ENCODE measurements at regions not wholly inside any gene's neighbourhood (a gene's known extent, or its start where the extent isn't known, plus 50 kb on each side); places are given as distances from the start of the nearest gene placed in this dataset.
"Not testable (repeated sequence)": the region's sequence is repeated elsewhere in the genome, so short reads cannot be mapped to it uniquely, and the experiment has no call there.

GRCh38 chr17:51472670-51473205, 212.4 kb downstream of the UTP18 start:
- ATAC-seq = no peak
- DNase-seq = no peak
- intact Hi-C loops (cut with DNase I) = no loop called here

- DNase-seq (no peak), ATAC-seq (no peak)
- intact Hi-C loops (cut with DNase I) = no loop called here
These were observed 214.4 kb downstream of the UTP18 start for GRCh38 chr17:51474764-51475163.

- intact Hi-C loops (cut with DNase I) = no loop called here
- no peak for ATAC-seq
These were observed 215.4 kb downstream of the UTP18 start for GRCh38 chr17:51475730-51476129.

GRCh38 chr17:51479303-51479702, 219.0 kb downstream of the UTP18 start:
- no peak for DNase-seq
- ATAC-seq = no peak
- intact Hi-C loops (cut with DNase I) = no loop called here

More at GRCh38 chr17:51475730-51476129, 215.4 kb downstream of the UTP18 start:
- no peak for DNase-seq

GRCh38 chr17:51481370-51481769, 221.0 kb downstream of the UTP18 start:
- ATAC-seq = no peak
- DNase-seq = no peak
- intact Hi-C loops (cut with DNase I) = no loop called here

- intact Hi-C loops (cut with DNase I); DNase-seq: not testable (repeated sequence)
These were observed 221.9 kb downstream of the UTP18 start for GRCh38 chr17:51482248-51482647.

GRCh38 chr17:51486091-51486490, 225.7 kb downstream of the UTP18 start:
- DNase-seq = no peak
- intact Hi-C loops (cut with DNase I) = no loop called here
- ATAC-seq = peak in 1 of 2 donors; percentile 46

More at GRCh38 chr17:51482248-51482647, 221.9 kb downstream of the UTP18 start:
- ATAC-seq = not testable (repeated sequence)

GRCh38 chr17:51486885-51487520, 226.7 kb downstream of the UTP18 start:
- intact Hi-C loops (cut with DNase I) = no loop called here
- ATAC-seq (no peak), DNase-seq (no peak)

- intact Hi-C loops (cut with DNase I) = no loop called here
- ATAC-seq (no peak), DNase-seq (no peak)
These were observed 227.6 kb downstream of the UTP18 start for GRCh38 chr17:51487947-51488346.

- DNase-seq = no peak
- no peak for ATAC-seq
- intact Hi-C loops (cut with DNase I) = loop anchor here in 1 of 2 donors (10.0 kb wide), 1 partner anchor 83 kb away; no protein-coding TSS in a partner anchor
These were observed 231.1 kb downstream of the UTP18 start for GRCh38 chr17:51491416-51491815.

GRCh38 chr17:51493206-51493605, 232.9 kb downstream of the UTP18 start:
- intact Hi-C loops (cut with DNase I) = loop anchor here in 1 of 2 donors (10.0 kb wide), 1 partner anchor 82 kb away; no protein-coding TSS in a partner anchor
- ATAC-seq (no peak), DNase-seq (no peak)

- DNase-seq (no peak), ATAC-seq (peak in 1 of 2 donors; percentile 24)
- intact Hi-C loops (cut with DNase I) = loop anchor here in 1 of 2 donors (10.0 kb wide), 1 partner anchor 78 kb away; no protein-coding TSS in a partner anchor
These were observed 236.0 kb downstream of the UTP18 start for GRCh38 chr17:51496378-51496777.

GRCh38 chr17:51499897-51500296, 239.6 kb downstream of the UTP18 start:
- DNase-seq (no peak), ATAC-seq (no peak)
- intact Hi-C loops (cut with DNase I) = loop anchor here in 1 of 2 donors (10.0 kb wide), 1 partner anchor 75 kb away; no protein-coding TSS in a partner anchor

- DNase-seq (no peak), ATAC-seq (no peak)
- intact Hi-C loops (cut with DNase I) = no loop called here
These were observed 240.1 kb downstream of the UTP18 start for GRCh38 chr17:51500454-51500853.

- DNase-seq = no peak
- intact Hi-C loops (cut with DNase I) = no loop called here
- no peak for ATAC-seq
These were observed 245.1 kb downstream of the UTP18 start for GRCh38 chr17:51505450-51505849.

GRCh38 chr17:51507444-51507843, 247.1 kb downstream of the UTP18 start:
- DNase-seq (no peak), ATAC-seq (no peak)
- intact Hi-C loops (cut with DNase I) = no loop called here

GRCh38 chr17:51508048-51508447, 247.7 kb downstream of the UTP18 start:
- ATAC-seq = no peak
- no peak for DNase-seq
- intact Hi-C loops (cut with DNase I) = no loop called here

- no peak for ATAC-seq
- intact Hi-C loops (cut with DNase I) = no loop called here
- no peak for DNase-seq
These were observed 250.6 kb downstream of the UTP18 start for GRCh38 chr17:51510940-51511339.

GRCh38 chr17:51512220-51512907, 252.0 kb downstream of the UTP18 start:
- ATAC-seq (no peak), DNase-seq (no peak)
- intact Hi-C loops (cut with DNase I) = no loop called here

- DNase-seq (no peak), ATAC-seq (no peak)
- intact Hi-C loops (cut with DNase I) = no loop called here
These were observed 256.6 kb downstream of the UTP18 start for GRCh38 chr17:51516924-51517323.

Measured in left cardiac atrium (tissue), 4 donors.